Kidney glomerular epithelial cell (primary cell): ENCODE measurements at regions not wholly inside any gene's neighbourhood (a gene's known extent, or its start where the extent isn't known, plus 50 kb on each side); places are given as distances from the start of the nearest gene placed in this dataset.

Experiments used
- DNase-seq: peaks from one replicate; lab custom pipeline; 2025; lab: John Stamatoyannopoulos, UW

DNA sequence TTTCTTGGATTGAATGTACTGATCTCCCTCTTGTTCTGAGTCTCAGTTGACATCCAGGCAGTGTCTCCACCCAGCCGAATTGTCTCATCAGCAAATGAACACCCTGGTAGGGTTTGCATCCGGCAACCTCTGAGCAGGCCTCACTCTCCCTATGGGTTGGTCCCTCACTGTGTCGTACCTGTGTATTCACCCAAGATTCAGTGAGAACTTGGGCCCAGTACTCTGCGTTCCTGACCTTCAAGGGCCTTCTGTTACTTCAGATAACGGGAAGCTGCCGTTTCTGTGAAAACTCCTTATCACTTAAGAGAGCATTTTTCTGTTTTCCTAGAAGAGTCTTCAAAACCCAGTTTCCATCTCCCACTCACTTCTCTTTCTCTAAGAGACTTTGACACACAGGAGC is 915.6 kb downstream of the TBC1D22A start:
- DNase-seq, result no peak

DNA sequence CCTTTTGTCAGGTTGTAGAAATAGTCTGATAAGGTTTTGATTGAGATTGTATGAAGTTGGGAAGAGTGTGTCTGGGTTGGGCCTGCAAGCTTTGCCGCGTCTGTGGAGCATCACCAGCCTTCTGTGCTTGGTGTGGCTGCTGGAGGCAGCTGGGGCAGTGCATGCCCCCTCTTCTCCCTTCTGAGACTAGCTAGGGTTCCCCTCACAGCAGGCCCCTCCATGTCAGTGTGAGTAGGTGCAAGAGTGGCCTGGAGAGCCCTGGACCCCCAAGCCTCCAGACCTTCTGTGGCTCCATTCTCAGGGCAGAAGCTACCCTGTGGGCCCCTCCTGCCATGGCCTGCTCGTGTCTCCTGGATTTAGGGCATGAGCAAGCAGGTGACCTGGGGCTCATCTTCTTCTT is 914.2 kb downstream of the TBC1D22A start:
- DNase-seq, result no peak

GRCh38 chr22:47674600-47674999 is 912.1 kb downstream of the TBC1D22A start:
- no peak for DNase-seq

- DNase-seq, result no peak
These were observed 911.1 kb downstream of the TBC1D22A start for GRCh38 chr22:47673557-47673956.

GRCh38 chr22:47672526-47672925 is 910.1 kb downstream of the TBC1D22A start:
- no peak for DNase-seq

DNA sequence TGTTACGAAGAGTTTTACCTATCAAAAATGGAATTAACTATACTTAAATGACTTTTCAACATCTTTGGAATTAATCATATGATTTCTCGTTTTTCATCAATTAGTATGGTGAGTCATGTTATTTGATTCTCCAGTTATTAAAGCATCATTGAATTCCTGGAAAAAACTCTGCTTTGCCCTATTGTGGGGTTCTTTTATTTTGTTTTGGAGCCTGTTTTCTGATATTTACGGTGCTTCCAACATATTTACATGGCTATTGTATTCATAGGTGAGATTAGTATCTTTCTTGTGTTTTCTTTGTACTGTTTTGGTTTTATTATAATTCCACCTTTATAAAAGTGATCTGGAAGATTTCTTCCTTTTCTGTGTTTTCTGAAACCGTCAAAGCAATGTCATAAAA is 902.7 kb downstream of the TBC1D22A start:
- no peak for DNase-seq

- DNase-seq, result no peak
These were observed 901.5 kb downstream of the TBC1D22A start for GRCh38 chr22:47663615-47664605.

DNA sequence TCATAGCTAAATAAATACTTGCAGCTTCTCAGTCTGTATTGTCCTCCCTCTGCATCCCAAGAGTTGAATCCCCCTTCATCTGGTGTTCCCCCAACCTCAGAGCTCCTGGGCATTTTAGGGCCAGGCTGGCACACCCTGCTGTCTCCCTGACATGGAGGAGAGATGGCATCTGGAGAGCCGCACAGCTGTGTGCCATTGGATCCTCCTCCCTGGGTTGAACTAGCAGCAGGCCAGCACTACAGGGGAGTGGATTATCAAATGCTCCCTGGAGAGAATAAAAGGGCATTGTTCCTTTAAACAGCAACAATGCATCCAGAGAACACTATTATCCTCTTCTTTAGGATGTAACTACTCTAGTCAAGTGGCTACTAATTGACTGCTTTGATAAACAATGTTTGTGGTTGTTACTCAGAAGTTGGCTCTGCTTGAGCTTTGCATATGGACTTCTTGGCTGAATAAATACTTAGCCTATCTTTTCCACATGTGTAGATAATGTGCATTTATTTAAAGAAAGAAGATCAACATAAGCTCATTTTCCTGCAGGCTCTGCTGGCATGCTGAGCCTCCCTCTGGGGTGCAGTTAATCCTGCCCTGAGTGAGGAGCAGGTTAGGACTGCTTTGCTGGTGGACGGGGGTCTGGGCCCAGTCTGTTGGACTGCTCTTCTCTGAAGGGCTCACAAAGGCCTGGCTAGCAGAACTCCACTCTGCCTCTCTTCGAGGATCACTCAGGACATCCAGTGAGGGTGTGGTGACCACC is 897.2 kb downstream of the TBC1D22A start:
- DNase-seq, result no peak

DNA sequence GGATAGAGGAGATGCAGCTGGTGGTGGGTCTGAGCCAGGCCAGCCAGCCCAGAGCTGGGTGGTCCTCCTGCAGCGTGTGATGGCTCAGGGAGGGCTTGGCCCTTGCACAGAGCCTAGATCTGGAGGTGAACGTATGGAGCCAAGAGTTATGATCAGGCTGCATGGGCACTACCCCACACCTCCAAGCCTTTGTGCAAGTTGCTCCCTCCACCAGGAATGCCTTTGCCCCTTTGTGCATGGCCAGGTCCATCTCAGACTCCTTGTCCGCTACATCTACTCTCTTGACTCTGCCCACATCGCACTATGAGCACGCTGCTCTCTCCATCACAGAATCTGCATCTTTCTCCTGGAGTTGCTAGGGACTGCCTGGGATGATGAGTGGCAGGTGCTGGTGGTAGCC is 895.7 kb downstream of the TBC1D22A start:
- DNase-seq, result no peak

- no peak for DNase-seq
These were observed 894.8 kb downstream of the TBC1D22A start for GRCh38 chr22:47657224-47657623.

GRCh38 chr22:47656806-47657205 is 894.4 kb downstream of the TBC1D22A start:
- DNase-seq, result no peak

DNA sequence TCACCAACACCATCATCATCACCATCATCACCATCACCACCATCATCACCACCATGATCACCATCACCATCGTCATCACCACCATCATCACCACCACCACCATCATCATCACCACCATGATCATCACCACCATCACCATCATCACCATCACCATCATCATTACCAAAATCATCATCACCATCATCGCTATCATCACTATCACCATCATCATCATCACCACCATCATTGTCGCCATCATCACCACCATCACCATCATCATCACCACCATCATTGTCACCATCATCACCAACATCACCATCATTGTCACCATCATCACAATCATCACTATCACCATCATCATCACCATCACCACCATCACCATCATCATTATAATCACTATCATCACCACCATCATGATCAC is 893.5 kb downstream of the TBC1D22A start:
- no peak for DNase-seq

DNA sequence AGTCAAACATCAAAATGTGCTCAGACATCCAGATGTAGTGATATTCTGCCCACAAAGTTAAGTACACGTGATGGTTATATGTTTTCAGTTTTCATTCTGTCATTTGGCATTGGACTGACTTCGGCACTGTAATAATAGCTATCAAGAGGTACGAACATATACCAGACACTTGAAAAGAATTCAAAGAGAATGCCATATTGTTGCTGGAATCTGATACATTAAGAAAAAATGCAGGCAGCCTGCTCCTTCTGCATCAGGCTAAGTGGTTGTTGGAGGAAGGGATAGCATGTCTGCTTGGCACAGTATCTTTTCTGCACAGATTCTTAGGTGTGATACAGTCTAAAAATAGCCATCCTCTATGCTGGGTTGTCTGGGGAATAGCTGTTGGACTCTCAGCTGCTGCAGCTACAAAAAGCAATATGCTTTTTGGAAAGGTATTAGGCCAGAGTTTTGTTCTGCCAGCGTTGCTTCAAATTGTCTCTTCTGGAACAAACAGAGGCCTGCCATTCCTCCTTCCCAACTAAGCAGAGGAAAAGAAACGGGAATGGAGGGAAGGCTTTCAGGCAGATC is 892.6 kb downstream of the TBC1D22A start:
- DNase-seq, result no peak

DNA sequence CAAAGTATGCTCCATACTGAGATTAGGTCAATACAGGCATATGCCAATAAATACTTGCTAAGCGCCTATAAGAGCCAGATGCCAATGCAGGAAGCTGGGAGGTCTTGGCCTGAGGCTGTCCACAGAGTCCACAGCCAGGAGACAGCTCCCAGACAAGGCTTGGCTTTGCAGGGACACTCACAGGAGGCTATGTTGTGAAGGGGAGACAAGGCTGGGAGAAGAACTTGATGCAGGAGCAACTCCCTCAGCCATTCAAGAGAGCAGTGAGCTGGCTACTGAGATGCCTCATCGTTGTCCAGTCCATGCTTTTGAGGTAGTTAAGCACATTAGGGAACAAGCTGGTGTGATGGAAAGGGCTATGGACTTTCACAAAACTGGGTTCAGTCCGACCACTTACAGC is 891.5 kb downstream of the TBC1D22A start:
- DNase-seq, result no peak

DNA sequence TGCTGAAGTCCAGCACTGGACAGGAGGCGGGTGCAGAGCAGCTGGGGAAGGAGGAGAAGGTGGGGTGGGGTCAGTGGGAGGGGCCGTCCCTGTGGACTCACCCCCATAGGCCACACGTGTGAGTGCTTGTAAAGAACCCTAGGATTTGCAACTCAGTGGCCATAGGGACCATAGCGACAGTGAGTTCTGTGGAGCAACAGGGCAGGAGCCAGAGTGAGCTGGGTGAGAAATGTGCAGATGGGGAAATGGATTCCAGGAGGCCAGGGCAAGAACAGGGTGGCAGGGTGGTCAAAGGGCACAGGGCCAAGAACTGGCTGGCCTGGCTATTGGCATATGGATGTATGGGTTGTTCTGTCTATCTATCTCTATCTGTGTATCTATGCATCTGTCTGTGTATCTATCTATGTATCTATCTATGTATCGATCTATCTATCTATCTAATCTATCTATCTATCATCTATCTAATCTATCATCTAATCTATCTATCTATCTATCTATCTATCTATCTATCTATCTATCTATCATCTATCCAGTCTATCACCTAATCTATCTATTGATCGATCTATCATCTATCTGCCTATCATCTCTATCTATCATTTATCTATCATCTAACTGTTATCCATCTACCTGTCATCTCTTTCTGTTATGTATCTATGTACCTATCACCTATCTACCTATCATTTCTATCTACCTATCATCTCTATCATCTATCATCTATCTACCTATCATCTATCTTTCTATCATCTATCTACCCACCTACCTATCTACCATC is 889.0 kb downstream of the TBC1D22A start:
- DNase-seq, result no peak

DNA sequence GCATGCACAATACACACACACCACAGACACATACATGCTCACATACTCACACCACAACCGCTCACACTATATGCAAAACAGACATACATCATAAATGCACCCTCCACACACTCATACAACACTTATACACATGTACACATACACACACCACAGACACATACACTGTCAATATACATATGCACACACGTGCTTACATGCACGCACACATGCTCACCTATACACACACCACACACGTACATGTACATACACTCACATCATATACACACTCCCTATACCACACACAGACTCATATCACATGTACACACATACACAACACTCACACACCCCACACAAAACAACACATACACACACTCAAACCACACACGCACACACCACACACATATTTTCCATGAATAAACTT is 885.3 kb downstream of the TBC1D22A start:
- no peak for DNase-seq

DNA sequence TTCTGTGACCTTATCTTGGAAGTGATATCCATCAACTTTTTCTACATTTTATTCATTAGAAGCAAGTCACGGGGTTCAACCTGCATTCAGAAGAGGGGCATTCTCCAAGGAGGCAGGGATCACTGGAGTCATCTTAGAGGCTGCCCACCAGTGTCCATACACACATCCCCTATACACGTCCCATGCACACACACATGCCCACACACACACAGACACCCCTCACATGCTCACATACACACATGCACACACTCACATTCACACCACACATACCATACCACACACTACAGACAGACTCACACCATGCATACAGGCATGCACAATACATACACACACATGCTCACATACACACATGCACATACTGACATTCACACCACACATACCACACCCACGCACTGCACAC is 884.7 kb downstream of the TBC1D22A start:
- no peak for DNase-seq

DNA sequence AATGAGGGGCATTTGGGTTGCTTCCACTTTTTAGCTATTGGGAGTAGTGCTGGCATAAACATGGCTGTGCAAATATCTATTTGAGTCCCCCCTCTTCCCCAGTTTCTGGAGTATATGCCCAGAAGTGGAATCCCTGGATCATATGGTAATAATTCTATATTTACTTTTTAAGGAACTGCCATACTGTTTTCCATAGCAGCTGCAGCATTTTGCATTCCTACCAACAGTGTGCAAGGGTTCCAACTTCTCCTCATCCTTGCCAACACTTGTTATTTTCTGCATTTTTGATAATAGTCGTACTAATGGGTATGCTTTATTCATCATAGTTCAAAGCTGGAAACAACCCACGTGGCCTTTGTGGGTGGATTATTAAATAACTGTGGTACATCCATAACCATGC is 883.5 kb downstream of the TBC1D22A start:
- no peak for DNase-seq

DNA sequence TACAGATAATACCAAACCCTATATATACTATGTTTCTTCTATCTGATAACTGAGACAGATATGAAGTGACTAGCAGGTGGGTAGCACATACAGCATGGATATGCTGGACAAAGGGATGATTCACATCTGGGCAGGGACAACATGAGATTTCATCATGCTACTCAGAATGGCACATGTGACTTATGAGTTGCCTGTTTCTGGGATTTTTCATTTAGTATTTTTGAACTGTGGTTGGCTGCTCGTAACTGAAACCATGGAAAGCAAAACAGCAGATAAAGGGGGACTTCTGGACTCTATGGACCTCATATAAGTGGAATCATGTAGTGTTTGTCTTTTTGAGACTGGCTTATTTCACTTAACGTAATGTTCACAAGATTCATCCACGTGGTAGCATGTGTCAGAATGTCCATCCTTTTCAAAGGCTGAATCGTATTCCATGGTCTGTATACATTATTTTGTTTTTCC is 883.0 kb downstream of the TBC1D22A start:
- DNase-seq, result no peak

- DNase-seq, result no peak
These were observed 871.9 kb downstream of the TBC1D22A start for GRCh38 chr22:47634347-47634746.

DNA sequence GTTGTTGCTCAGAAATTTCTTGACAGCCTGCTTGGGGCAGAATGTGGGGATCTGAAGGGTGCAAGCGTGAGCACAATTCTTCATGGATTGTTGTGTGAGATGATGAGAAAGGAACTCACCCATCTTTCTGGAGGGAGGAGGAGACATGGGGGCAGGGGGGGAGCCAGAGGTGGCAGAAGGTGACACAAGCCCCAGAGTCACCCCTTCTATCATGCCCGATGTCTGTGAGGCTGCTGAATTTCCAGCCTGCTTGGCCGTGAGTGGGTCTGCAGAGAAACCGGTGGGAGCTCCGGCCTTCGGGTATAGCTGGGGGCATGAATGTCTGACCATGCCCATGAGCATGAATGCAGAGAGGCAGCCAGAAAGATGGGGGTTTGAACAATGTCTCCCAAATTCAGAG is 870.7 kb downstream of the TBC1D22A start:
- no peak for DNase-seq

DNA sequence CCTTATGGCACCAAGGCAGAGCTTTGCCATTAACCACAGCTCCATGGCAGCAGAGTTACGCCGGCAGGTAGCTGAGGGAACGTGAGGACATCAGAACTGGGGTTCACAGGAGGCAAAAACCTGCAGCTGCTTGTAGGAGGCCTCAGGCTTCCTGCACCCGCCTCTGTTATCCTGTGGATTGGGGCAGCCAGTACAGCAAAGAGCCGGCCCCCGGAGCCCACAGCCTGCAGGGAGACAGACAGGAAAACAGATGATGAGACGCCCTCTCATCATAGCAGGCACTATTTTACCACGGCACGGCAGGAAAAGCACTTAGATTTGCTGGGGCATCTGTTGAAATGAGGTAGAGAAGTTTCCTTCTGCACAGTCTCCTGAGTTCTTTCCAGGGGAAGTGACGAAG is 870.3 kb downstream of the TBC1D22A start:
- DNase-seq, result no peak
